GM21381 (cell line): ENCODE measurements at regions not wholly inside any gene's neighbourhood (a gene's known extent, or its start where the extent isn't known, plus 50 kb on each side); places are given as distances from the start of the nearest gene placed in this dataset.

Experiments
- ATAC-seq: cut with Tn5 transposase; IDR thresholded peaks from one replicate; pipeline ENCODE4 v1.9.1; 2021; ENCODE audit warnings: mild to moderate bottlenecking, moderate library complexity; ENCODE audit not compliant: unreplicated experiment

DNA sequence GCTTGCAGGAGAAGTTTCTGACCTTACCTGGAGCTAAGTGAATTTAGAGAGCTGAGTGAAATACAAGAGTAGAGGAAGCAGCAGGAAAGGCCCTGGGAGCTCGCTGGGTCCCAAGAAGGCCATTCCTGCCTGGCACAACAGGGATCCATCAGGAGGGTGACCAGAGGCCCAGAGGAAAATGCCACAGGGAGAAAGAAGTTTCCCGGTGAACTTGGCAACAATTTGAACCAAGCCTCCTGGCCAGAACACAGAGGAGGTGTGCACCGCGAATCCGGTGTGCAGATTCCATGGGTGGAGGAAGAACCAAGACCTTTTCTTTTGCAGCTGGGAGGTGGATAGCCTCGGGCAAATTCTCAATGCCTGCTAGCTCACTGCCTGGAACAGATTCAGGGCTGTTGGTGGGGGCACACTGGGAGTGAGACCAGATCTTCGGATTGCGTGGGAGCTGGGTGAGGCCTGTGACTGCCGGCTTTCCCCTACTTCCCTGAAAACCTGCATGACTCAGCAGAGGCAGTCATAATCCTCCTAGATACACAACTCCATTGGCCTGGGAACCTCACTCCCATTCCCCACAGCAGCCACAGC is 1850.9 kb upstream of the NUDT12 start:
- no peak for ATAC-seq

- no peak for ATAC-seq
Measured at GRCh38 chr5:105409695-105410094, 1847.1 kb upstream of the NUDT12 start.

DNA sequence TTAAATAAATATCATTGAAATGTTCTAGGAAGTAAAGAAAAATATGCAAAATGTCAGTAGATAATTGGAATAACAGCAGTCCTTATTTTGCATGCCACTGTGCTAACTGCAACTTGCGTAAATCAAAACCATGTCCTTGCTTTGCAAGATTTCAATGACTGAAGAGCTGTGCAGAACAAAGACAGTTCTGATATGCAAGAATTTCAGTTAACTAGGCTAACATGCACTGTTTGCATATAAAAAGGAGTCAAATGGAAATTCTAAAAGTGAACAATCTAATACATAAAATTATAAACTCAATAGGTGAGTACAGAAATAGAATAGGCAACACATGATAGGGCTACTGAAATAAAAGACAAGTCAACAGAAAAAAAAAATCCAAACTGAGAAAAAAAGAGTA is 1844.6 kb upstream of the NUDT12 start:
- no peak for ATAC-seq

DNA sequence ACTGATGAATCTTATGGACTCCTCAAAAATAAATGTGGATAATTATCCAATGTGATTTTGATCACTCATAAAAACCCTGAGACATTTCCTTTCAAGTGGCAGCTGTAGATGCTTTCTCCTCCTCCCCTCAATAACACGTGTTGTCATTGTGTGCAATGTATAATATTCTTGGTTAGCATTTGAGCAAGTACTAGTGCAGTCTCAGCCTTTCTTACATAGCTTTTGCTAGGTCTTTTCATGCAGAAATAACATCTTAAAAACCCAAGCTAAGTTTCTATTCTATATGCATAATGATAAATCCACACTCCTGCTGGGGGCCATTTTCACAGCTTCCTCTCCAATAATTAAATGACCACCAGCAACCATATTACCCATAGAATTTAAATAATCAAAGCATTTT is 1835.2 kb upstream of the NUDT12 start:
- ATAC-seq = no peak

GRCh38 chr5:105392710-105393149 is 1830.1 kb upstream of the NUDT12 start:
- ATAC-seq = no peak

GRCh38 chr5:105392122-105392709 is 1829.6 kb upstream of the NUDT12 start:
- ATAC-seq = no peak

GRCh38 chr5:105380126-105380525 is 1817.5 kb upstream of the NUDT12 start:
- no peak for ATAC-seq

- ATAC-seq = no peak
Measured at GRCh38 chr5:105371169-105371568, 1808.6 kb upstream of the NUDT12 start.

DNA sequence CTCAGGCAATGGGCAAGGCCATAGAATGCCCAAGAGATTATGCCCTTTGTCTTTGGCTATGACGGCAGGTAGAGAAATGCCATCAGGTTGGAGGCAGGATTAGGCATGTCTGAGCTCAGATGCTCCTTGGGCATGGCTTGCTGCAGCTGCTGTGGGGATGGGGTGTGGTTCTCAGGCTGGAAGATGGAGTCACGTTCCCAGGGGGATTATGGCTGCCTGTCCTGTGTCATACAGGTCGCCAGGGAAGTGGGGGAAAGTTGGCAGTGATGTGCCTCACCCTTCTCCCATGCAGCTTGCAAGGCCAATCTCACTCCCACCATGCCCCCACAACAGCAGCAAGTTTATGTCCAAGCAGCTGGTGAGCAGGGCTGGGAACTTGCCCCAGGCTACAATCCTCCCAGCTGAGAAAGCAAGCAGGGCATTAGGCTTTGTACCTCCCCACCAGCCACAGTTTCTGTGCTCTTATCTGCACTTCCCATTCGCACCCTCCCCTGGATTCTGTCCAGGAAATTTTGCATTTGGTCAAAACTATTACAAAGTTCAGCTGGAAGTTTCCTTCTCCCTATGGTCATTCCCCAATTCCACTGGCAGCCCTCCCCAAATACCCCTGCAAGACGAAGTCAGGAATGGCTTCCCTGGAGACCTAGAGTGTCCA is 1788.0 kb upstream of the NUDT12 start:
- ATAC-seq = no peak

GRCh38 chr5:105331558-105331957 is 1769.0 kb upstream of the NUDT12 start:
- ATAC-seq = no peak

- no peak for ATAC-seq
Measured at GRCh38 chr5:105330185-105330584, 1767.6 kb upstream of the NUDT12 start.

DNA sequence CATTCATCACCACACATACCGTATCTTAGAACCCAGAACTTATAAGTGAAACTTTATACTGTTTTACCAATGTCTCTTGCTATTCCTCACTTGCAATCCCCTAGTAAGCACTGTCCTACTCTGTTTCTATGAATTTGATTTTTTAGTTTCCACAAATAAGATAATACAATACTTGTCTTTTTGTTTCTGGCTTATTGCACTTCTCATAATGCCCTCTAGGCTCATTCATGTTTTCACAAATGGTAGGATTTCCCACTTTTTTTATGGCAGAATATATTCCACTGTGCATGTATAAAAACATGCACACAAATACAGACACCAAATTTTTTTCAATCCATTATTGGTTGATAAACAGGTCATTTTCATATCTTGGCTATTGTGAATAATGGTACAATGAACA is 1742.3 kb upstream of the NUDT12 start:
- ATAC-seq = no peak

DNA sequence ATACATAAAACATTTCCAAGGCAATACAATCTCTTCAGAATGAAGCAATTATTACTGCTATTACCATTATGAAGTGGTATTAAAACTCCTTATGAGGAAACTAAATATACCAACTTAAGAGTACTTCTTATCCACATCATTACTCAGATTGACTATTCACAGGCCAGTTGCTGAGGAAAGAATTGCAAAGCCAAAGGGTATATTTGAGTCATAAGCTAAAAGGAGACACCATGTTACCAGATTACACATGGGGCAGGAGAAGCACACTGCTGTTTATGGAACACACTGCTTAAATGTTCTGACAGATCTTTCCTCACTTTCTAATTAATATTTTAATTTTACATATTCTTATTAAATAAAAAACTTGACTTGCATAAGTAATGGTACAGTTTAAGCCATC is 1726.4 kb upstream of the NUDT12 start:
- ATAC-seq = no peak

GRCh38 chr5:105283134-105283533 is 1720.5 kb upstream of the NUDT12 start:
- ATAC-seq = no peak

DNA sequence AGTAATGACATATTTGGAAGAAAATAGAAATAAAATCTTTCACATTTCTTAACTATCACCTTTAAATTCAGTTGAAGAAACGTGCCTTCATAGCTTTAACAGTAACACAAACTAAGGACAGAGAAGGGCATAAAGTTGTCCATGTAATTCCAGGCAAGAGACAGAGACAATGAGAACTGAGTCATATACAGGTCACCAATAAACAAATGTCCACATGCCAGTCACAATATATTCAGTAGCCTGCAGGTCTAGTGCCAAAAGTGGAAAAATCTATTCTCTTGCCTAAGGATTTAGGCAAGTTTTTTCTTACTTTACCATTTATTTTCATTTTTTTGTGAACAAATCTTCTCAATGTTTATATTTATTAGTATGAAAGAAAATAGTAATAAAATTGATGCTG is 1711.5 kb upstream of the NUDT12 start:
- no peak for ATAC-seq

- no peak for ATAC-seq
Measured at GRCh38 chr5:105263515-105263914, 1700.9 kb upstream of the NUDT12 start.

DNA sequence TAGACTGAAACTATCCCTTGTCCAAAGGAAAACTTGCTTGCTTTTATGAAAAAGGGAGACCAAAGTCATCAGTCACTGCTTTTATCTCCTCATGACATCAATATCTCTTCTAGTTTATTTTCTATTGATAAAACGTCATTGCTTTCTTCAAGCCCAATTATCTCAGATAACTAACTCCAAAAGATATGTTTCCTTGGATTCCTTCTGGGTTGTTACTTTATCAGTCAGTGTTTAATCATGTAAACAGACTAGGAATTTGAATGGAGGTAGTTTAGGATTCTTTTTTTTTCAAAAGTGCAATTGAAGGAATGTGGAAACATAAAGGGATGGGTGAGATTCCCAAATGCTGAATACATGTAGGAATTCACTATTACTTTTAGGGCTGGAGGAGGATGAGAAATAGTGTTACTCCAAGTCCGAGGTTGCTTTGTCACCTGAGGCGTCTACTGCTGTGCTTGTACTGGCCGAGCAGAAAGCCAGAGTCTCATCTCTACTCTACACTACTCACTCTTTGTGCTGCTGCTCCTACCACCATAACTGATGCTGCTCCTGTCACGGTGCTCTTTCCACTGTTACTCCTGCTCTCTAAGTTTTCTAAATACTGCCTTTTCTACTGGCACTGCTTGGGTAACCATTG is 1697.1 kb upstream of the NUDT12 start:
- no peak for ATAC-seq

GRCh38 chr5:105238561-105238960 is 1676.0 kb upstream of the NUDT12 start:
- no peak for ATAC-seq

GRCh38 chr5:105230516-105231157 is 1668.0 kb upstream of the NUDT12 start:
- ATAC-seq = no peak

- no peak for ATAC-seq
Measured at GRCh38 chr5:105218018-105218417, 1655.4 kb upstream of the NUDT12 start.

GRCh38 chr5:105213078-105213477 is 1650.5 kb upstream of the NUDT12 start:
- ATAC-seq = no peak

DNA sequence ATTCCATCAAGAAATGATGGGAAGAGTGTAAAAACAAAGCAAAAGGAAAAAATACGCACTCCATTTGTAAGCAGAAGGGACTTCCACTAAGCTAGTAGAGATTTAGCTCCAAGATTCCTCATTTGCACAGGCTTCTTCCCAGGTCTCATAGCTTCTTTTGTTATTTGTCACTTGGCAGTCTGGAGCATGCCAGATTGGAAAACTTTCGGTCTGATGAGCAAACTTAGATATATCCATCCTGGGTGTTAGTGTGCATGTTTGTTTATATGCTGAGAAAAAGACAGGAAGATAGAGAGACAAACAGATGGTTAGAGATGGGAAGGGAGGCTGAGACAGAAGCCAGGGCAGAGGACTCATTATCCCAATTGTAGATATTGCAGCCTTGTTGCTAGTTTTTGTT is 1644.5 kb upstream of the NUDT12 start:
- no peak for ATAC-seq
